NCI-H1436 (cell line): ENCODE measurements at regions not wholly inside any gene's neighbourhood (a gene's known extent, or its start where the extent isn't known, plus 50 kb on each side); places are given as distances from the start of the nearest gene placed in this dataset.
A peak's percentile ranks its signal among the peaks of the same experiment; 100 is the strongest.

Experiments used
- DNase-seq: peaks from one replicate; lab custom pipeline; 2025; lab: John Stamatoyannopoulos, UW

DNA sequence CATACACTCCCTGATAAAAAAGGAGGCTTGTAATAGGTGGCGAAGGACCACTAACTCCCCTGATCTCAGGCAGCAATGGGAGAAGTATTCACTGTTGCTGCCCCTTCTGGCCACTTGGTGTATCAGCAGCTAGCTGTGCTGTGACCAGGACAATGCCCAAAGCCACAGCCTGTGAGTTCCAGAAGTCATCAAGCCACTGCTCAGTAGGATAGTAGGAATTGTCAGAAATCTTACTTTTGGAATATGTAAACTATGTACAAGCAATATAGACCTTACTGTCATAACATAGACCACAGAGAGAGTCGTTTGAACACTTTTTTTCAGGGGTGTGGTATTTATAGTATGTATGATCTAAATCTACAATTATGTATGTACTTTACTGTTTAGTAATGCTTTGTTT lies 248.3 kb upstream of the CAMK1G start:
- peak; percentile 29 for DNase-seq

DNA sequence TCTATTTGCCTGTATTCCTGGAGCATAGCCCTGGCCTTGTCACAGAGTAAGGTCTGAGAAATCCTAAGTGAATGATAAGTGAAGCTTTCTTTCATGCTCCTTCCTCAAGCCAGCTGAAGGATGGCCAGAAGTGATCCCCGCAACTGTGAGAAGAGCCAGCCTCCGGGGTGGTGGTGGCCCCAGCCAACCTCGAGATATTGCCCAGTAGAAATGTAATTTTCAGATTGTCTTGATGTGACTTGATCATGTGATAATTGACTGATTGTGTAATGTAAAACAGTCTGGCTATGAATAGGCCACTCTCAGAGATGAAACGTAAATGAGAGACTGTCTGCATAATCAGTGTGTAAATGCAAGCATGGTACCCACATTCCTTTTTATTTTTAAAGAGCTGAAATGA lies 242.4 kb upstream of the CAMK1G start:
- DNase-seq = no peak

- no peak for DNase-seq
Measured at GRCh38 chr1:209341673-209342420, 241.7 kb upstream of the CAMK1G start.

GRCh38 chr1:209342441-209343175 lies 240.9 kb upstream of the CAMK1G start:
- DNase-seq = no peak

DNA sequence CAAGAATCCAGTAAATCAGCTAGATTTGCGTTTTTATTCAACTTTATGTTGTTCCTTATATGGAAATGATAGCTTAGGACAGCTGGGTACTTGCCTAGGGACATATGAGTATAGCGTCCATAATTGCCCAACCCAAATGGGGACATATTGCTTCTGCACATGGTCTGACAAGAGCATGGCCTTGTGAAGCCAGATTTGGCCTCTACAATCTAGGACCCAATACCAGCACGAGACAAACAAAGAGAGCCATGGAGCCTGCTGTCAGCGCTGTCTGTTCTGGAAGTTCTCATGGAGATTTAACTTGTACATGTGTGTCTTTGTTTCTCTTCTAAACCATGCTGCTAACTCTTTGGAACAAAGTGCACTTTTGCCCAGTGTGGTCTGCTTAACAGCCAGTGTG lies 240.0 kb upstream of the CAMK1G start:
- no peak for DNase-seq

- no peak for DNase-seq
Measured at GRCh38 chr1:209344156-209344555, 239.4 kb upstream of the CAMK1G start.

DNA sequence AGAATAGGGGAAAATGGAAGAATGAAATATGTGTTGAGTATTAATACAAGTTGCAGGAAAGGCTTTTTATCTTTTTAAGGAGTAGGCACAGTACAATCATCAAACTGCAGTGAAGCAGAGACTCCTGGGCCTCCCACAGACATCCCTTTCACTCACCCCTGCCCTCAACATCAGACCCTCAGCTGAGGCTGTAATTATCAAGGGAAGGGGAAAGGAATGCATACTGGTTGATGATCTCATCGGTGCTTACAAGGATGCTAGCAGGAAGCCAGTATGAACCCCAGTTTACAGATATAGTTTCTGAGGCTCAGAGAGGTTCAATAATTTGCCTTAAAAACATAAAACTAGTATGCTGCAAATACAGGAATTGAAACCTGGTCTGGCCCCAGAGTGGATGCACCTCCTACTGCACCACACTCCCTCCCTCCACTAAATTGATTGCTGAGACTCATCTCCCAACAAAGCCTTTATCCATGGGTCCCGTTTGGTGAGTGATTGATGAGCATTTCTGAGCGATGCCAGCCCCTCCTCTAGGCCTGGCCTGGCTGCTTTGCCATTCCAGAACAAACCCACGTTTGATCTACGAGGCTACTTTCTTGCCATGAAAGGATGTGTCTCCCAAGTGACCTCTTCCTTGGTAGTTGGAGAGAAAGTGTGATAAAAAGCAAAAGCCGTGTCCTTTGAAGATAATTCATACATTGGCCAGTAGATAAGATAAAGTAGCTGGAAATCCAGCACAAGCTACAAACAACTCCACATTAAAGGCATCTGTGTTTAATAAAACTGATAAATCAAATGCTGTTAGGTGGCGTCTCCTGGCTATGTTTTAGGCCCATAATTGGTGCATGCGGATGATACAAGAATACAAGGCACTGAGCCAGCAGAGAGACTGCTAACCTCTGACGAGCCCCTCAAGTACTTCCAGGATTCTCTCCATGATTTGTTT lies 233.9 kb upstream of the CAMK1G start:
- no peak for DNase-seq

DNA sequence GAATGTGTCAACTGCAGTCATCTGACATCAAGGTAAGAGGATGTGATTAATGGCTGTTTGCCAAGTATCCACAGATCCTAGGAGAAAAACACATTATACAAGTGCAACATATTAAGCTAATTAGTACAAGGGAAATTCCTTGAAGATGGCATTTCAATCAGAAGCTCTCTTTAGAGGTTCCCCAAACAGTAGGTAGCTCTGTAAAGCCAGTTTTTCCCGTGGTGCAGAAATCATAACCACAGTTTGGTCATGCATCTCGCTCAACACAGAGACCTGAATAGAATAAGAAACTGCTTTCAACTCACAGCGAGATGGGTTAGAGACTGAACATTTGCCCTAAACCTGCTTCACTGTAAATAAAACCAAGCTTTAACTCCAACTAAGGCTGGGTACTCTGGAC lies 230.5 kb upstream of the CAMK1G start:
- no peak for DNase-seq

DNA sequence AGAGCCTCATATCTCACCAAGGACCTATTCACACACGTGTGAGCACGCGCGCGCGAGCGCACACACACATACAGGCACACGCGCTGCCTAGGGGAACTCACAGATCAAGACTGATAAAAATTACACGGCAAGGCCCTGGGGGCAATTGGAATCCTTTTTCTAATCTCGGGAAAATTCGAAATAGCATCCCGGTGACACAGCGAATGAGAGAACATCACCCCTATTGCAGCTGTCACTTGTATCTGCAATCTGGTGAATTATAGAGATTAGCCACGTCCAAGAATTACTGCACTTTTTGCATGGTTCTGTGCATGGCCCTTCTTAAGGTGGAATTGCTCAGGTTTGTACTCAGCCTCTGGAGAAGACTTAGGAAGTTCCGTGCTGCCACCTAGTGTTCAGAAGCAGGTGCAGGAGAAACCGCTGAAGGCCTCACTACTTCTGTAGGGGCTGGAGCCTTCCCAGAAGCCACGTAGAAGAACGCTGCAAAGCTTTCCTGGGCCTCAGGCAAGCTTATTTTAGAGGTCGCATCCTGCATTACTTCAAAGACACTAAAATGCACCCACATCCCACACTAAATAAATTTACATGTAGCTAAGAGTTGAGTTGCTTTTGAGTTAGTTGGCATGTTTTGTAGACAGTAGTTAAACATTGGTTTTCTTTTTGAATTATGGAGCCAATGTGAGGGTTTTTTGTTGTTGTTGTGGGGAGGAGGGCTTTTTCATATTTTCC lies 229.2 kb upstream of the CAMK1G start:
- DNase-seq = peak; percentile 89

- DNase-seq = no peak
Measured at GRCh38 chr1:209354840-209355165, 228.7 kb upstream of the CAMK1G start.

GRCh38 chr1:209355415-209355814 lies 228.1 kb upstream of the CAMK1G start:
- no peak for DNase-seq

GRCh38 chr1:209356976-209357377 lies 226.5 kb upstream of the CAMK1G start:
- DNase-seq = no peak

GRCh38 chr1:209363112-209363511 lies 220.4 kb upstream of the CAMK1G start:
- DNase-seq = no peak

- DNase-seq = no peak
Measured at GRCh38 chr1:209364716-209365115, 218.8 kb upstream of the CAMK1G start.

DNA sequence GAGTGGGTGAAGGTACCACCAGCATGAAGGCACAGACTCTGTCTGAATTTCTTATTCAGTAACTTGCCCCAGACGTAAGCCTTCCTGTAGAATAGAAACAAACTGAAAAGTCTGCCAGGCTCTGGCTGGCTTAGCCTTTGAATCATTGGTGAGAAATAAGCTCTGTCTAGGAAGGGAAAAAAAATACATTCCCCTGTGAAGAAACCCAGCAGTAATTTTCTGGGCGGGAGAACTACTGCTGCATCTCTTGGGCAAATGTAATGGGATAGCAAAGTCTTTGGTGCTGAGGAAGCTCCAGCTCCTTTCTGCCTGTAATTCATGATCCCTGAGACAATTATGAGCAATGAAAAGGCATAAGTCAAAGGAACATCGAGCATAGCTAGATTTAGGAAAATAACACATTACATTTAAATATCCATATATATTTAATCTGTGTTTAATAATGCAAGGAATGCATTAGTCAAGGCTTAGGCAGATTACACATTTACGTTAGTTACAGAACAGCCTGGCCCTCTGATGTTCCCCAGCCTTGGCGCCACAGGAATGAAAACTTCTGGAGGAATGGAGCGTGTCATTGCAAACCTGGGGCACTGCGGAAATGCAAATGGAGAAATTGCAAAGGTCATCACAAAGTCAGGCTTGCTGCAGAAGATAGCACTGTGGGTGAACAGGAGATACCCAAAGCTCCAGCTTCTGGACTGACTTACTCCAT lies 216.3 kb upstream of the CAMK1G start:
- no peak for DNase-seq

DNA sequence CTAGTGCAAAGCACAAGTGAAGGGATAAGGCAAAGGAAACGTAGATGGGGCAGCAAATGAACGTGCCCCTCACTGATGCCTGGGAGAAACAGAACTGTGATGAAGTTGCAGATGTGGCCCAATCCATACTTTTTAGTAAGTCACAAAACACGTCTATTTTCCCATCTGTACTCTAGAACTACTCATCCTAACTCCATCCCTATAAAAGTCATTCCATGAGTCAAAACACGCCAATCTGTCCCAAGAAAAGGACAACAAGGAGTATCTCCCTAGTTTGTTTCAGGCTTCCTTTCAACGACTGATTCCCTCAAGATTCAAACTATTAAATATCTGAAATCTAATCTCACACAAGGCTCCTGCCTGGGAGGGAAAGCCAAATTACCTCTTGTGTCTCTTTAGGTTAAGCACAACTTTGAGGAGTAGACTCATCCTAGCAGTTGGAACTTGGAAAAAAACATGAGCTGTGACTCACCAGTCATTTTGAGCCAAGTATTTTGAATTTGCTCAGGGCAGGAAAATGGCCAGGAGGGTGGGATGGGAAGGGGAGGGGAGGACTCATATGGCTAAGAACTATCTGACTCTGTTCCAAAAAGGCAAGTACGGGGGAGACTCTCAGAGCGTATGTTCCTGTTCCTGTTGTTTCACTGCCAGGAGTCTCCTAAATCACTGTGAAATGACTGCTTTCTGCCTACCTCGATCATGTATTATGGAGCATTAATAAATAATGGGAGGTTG lies 214.5 kb upstream of the CAMK1G start:
- no peak for DNase-seq

GRCh38 chr1:209370241-209370995 lies 213.1 kb upstream of the CAMK1G start:
- DNase-seq = no peak

GRCh38 chr1:209375097-209375496 lies 208.4 kb upstream of the CAMK1G start:
- DNase-seq = no peak

DNA sequence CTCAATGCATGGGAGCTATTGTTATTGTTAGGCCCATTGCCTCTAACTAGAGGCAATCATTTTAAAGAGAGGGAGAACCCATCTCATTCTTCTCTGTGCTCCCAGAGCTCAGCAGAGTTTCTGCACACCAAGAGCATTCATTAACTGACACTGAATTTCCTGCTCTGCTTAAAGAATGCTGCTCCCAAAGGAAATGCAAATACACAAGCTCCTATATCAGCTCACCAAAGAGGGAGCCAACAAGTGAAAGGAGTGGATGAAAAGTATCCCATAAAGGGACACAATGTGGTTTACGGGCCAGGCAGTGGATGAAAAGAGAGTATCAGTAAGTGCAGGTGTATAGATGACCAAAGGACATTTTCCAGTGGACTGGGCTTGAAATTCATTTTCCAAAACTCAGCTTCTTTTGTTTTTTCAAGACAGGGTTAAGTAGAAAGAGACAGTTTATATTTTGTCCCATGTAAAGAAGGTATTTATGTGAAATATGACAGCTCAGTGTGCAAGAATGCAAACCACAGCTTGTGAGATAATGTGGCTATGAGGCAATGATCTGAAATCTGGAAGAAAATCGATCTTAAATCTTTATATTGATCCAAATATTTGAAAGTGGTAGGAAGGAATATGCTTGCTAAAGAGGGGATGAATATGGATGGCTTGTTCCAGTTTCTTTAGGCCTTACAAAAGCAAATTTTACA lies 207.7 kb upstream of the CAMK1G start:
- DNase-seq = no peak
